ENCODE measurements at regions not wholly inside any gene's neighbourhood (a gene's known extent, or its start where the extent isn't known, plus 50 kb on each side); places are given as distances from the start of the nearest gene placed in this dataset.

GRCh38 chr17:77509089-77509488, 368.3 kb downstream of the SEC14L1 start:
- no peaks in the 10 kb centered on the region for H3K27me3 Mint-ChIP-seq (ENCODE audit: unreplicated experiment)
- peaks cover 9% of the 10 kb centered on the region for H3K9me3 Mint-ChIP-seq (ENCODE audit: unreplicated experiment)
- no peak for DNase-seq (ENCODE audit: extremely low spot score, unreplicated experiment)
- no peaks in the 10 kb centered on the region for H3K4me1 Mint-ChIP-seq (ENCODE audit: unreplicated experiment)
- no peak for TF ChIP-seq CTCF (IDR thresholded peaks at IDR 0.05)
- no peak overlapping the region for H3K4me3 Mint-ChIP-seq (ENCODE audit: unreplicated experiment)
- H3K27ac Mint-ChIP-seq (ENCODE audit: unreplicated experiment), result no peak overlapping the region
- peaks cover 8% of the 10 kb centered on the region for H3K36me3 Mint-ChIP-seq (ENCODE audit: unreplicated experiment)

- H3K27ac Mint-ChIP-seq (ENCODE audit: unreplicated experiment), result no peak overlapping the region
- H3K4me3 Mint-ChIP-seq (ENCODE audit: unreplicated experiment), result no peak overlapping the region
- DNase-seq (ENCODE audit: extremely low spot score, unreplicated experiment), result no peak
- no peak for TF ChIP-seq CTCF (IDR thresholded peaks at IDR 0.05)
- H3K9me3 Mint-ChIP-seq (ENCODE audit: unreplicated experiment), result peaks cover 9% of the 10 kb centered on the region
- H3K27me3 Mint-ChIP-seq (ENCODE audit: unreplicated experiment), result no peaks in the 10 kb centered on the region
- H3K36me3 Mint-ChIP-seq (ENCODE audit: unreplicated experiment), result peaks cover 8% of the 10 kb centered on the region
- no peaks in the 10 kb centered on the region for H3K4me1 Mint-ChIP-seq (ENCODE audit: unreplicated experiment)
Measured at GRCh38 chr17:77509599-77509998, 368.8 kb downstream of the SEC14L1 start.

- TF ChIP-seq CTCF (IDR thresholded peaks at IDR 0.05), result no peak
- H3K27me3 Mint-ChIP-seq (ENCODE audit: unreplicated experiment), result no peaks in the 10 kb centered on the region
- no peaks in the 10 kb centered on the region for H3K4me1 Mint-ChIP-seq (ENCODE audit: unreplicated experiment)
- peaks cover 9% of the 10 kb centered on the region for H3K9me3 Mint-ChIP-seq (ENCODE audit: unreplicated experiment)
- H3K27ac Mint-ChIP-seq (ENCODE audit: unreplicated experiment), result no peak overlapping the region
- peaks cover 8% of the 10 kb centered on the region for H3K36me3 Mint-ChIP-seq (ENCODE audit: unreplicated experiment)
- no peak for DNase-seq (ENCODE audit: extremely low spot score, unreplicated experiment)
- no peak overlapping the region for H3K4me3 Mint-ChIP-seq (ENCODE audit: unreplicated experiment)
Measured at GRCh38 chr17:77510133-77510796, 369.5 kb downstream of the SEC14L1 start.

DNA sequence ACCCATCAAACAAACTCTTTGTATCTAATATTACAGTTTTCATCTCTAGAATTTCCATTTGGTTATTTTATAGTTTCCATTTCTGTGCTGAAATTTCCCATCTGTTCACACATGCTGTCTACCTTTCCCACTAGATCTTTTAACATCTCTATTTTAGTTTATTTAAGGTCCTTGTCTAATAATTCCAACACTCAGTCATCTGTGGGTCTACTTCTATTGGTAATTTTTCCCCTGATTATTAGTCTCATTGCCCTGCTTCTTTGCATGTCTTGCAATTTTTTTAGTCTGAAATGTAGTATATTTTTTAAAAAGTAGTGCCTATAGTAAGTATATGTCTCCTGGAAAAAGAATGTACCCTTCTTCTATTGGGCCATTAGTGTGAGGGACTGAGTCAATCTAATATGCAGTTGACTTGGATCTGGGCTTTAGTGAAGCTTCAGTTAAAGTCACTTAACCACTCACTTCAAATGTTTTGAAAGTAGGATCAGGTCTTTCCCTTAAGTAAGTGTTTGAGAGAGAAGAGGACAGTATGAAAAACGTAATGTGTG, 370.8 kb downstream of the SEC14L1 start:
- Mint-ChIP-seq H3K4me3 (ENCODE audit: unreplicated experiment) (no peak overlapping the region), H3K36me3 (ENCODE audit: unreplicated experiment) (peaks cover 8% of the 10 kb centered on the region), H3K9me3 (ENCODE audit: unreplicated experiment) (peaks cover 9% of the 10 kb centered on the region), H3K27me3 (ENCODE audit: unreplicated experiment) (no peaks in the 10 kb centered on the region), H3K4me1 (ENCODE audit: unreplicated experiment) (no peaks in the 10 kb centered on the region), H3K27ac (ENCODE audit: unreplicated experiment) (no peak overlapping the region)
- TF ChIP-seq CTCF (IDR thresholded peaks at IDR 0.05), result no peak
- DNase-seq (ENCODE audit: extremely low spot score, unreplicated experiment), result no peak

DNA sequence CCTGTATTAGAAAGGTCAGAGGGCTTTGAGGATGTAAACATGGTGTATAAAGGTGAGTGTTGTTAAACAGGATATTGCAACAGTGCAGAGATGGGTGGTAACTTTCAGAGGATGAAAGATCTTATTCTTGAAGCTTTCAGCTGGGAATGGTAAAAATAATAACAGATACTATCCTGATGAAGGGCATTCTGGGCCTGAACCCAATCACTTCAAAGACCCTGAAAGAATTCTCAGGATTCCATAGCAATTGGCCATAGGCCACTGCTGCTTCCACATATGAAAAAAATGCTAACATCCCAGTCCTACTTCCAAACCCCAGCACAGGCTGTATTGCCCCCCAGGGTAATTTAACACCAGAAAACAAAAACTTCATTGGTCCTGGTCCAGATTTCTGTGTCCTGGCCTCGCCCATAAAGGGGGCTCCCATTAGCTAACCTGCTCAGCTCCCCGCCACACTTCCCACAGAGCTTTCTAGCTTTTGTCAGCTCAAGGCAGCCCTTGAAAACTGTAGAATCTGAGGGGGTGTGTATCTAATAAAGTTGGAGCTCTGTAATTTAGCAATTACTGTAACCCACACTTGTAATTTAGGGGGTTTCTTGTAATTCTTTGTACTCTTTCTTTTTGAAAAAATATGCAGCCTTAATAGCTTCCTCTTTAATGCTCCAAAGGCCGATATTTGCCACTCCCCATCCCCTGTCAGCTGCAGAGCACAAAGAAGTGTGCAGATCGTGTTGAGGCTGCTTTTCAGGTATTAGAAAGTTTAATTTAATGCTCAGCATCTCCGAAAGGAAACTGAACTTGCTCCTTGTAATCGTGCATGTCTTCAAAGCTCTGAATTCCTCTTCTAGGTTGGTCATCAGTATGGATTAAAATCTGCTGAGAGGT, 371.5 kb downstream of the SEC14L1 start:
- Mint-ChIP-seq H3K9me3 (ENCODE audit: unreplicated experiment) (peaks cover 9% of the 10 kb centered on the region), H3K36me3 (ENCODE audit: unreplicated experiment) (peaks cover 8% of the 10 kb centered on the region), H3K27ac (ENCODE audit: unreplicated experiment) (no peak overlapping the region), H3K4me3 (ENCODE audit: unreplicated experiment) (no peak overlapping the region), H3K27me3 (ENCODE audit: unreplicated experiment) (no peaks in the 10 kb centered on the region), H3K4me1 (ENCODE audit: unreplicated experiment) (no peaks in the 10 kb centered on the region)
- no peak for TF ChIP-seq CTCF (IDR thresholded peaks at IDR 0.05)
- DNase-seq (ENCODE audit: extremely low spot score, unreplicated experiment), result no peak

Measured in osteocyte (in vitro differentiated cells).